ENCODE measurements at regions not wholly inside any gene's neighbourhood (a gene's known extent, or its start where the extent isn't known, plus 50 kb on each side); places are given as distances from the start of the nearest gene placed in this dataset.

- no peak for TF ChIP-seq CTCF (IDR thresholded peaks at IDR 0.05; ENCODE audit: insufficient read depth, low read depth, low read length)
- ChIA-PET POLR2A (no interaction called here), CTCF (no interaction called here)
- no peak overlapping the region for H3K4me3 ChIP-seq (ENCODE audit: low read depth, low read length)
- H3K36me3 ChIP-seq (ENCODE audit: control insufficient read depth, insufficient read depth, low read length), result no peaks in the 10 kb centered on the region
- no peaks in the 10 kb centered on the region for H3K27me3 ChIP-seq (ENCODE audit: control insufficient read depth, insufficient read depth, low read length)
- no peak for DNase-seq (ENCODE audit: low read depth)
Measured at GRCh38 chr2:6036211-6036610, 344.0 kb downstream of the SOX11 start.

DNA sequence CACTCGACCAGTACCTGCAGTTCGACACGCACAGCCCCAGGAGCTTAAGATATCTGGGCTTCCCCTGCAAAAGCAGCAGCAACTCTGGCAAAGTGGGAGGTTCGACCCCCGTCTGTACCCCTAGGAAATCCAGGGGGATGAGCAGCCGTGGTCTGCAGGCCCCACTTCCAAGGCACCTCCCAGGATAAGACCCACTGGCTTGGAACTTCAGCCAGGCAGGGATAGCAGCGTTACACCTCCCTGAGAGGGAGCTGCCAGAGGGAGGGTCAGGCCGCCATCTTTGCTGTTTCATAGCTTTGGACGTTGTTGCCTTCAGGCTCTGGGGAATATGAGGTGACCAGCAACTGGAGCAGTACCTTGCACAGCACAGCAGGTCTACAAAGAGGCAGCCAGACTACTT is 351.1 kb downstream of the SOX11 start:
- ChIA-PET CTCF (no interaction called here), POLR2A (no interaction called here)

GRCh38 chr2:6052649-6053048 is 360.5 kb downstream of the SOX11 start:
- CTCF ChIA-PET, result no interaction called here
- no peaks in the 10 kb centered on the region for H3K27me3 ChIP-seq (ENCODE audit: control insufficient read depth, insufficient read depth, low read length)
- DNase-seq (ENCODE audit: low read depth), result no peak
- no peak for TF ChIP-seq CTCF (IDR thresholded peaks at IDR 0.05; ENCODE audit: insufficient read depth, low read depth, low read length)
- no peak overlapping the region for H3K4me3 ChIP-seq (ENCODE audit: low read depth, low read length)
- POLR2A ChIA-PET, result no interaction called here
- H3K36me3 ChIP-seq (ENCODE audit: control insufficient read depth, insufficient read depth, low read length), result no peaks in the 10 kb centered on the region

More for the DNA sequence above, 351.1 kb downstream of the SOX11 start:
- DNase-seq (ENCODE audit: low read depth), result no peak
- Histone ChIP-seq H3K27me3 (ENCODE audit: control insufficient read depth, insufficient read depth, low read length) (no peaks in the 10 kb centered on the region), H3K4me3 (ENCODE audit: low read depth, low read length) (no peak overlapping the region), H3K36me3 (ENCODE audit: control insufficient read depth, insufficient read depth, low read length) (no peaks in the 10 kb centered on the region)
- TF ChIP-seq CTCF (IDR thresholded peaks at IDR 0.05; ENCODE audit: insufficient read depth, low read depth, low read length), result no peak

- no peak overlapping the region for H3K4me3 ChIP-seq (ENCODE audit: low read depth, low read length)
- TF ChIP-seq CTCF (IDR thresholded peaks at IDR 0.05; ENCODE audit: insufficient read depth, low read depth, low read length), result no peak
- POLR2A ChIA-PET, result no interaction called here
- H3K36me3 ChIP-seq (ENCODE audit: control insufficient read depth, insufficient read depth, low read length), result no peaks in the 10 kb centered on the region
- CTCF ChIA-PET, result no interaction called here
- no peaks in the 10 kb centered on the region for H3K27me3 ChIP-seq (ENCODE audit: control insufficient read depth, insufficient read depth, low read length)
- no peak for DNase-seq (ENCODE audit: low read depth)
Measured at GRCh38 chr2:6053743-6054142, 361.6 kb downstream of the SOX11 start.

DNA sequence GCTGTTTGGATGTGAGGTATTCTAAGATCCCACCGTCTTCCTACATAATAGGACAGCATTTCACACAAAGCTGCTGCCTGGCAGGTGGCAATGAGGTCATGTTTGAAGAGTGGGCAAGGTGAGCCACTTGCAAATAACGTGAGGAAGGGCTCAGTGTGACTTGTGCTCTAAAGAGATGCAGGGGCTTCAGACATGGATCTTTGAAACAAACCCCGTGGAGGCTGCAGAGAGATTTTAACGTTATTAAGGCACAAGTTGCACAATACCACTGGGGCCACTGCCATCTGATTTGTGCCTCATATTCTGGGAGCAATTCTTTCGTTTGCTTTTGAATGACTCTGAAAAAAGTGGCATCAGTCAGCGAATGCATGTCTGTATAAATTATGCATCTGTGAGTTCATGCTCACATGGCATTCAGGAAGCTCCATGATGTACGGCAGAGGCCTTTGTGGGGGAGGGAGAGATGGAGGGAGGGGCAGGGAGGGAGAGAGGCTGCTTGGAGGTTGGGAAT is 362.0 kb downstream of the SOX11 start:
- TF ChIP-seq CTCF (IDR thresholded peaks at IDR 0.05; ENCODE audit: insufficient read depth, low read depth, low read length), result no peak
- CTCF ChIA-PET, result no interaction called here
- POLR2A ChIA-PET, result no interaction called here

More for the DNA sequence above, 362.0 kb downstream of the SOX11 start:
- no peaks in the 10 kb centered on the region for H3K36me3 ChIP-seq (ENCODE audit: control insufficient read depth, insufficient read depth, low read length)
- no peak overlapping the region for H3K4me3 ChIP-seq (ENCODE audit: low read depth, low read length)
- no peaks in the 10 kb centered on the region for H3K27me3 ChIP-seq (ENCODE audit: control insufficient read depth, insufficient read depth, low read length)
- DNase-seq (ENCODE audit: low read depth), result no peak
